Inflammatory macrophage treated with lipopolysaccharide for 4 hours (primary cell): ENCODE measurements at regions not wholly inside any gene's neighbourhood (a gene's known extent, or its start where the extent isn't known, plus 50 kb on each side); places are given as distances from the start of the nearest gene placed in this dataset.
"Not testable (repeated sequence)": the region's sequence is repeated elsewhere in the genome, so short reads cannot be mapped to it uniquely, and the experiment has no call there.

ENCODE experiments used
- DNase-seq: peaks from one replicate; pipeline ENCODE4 v3.0.0-alpha.2; 2020

DNA sequence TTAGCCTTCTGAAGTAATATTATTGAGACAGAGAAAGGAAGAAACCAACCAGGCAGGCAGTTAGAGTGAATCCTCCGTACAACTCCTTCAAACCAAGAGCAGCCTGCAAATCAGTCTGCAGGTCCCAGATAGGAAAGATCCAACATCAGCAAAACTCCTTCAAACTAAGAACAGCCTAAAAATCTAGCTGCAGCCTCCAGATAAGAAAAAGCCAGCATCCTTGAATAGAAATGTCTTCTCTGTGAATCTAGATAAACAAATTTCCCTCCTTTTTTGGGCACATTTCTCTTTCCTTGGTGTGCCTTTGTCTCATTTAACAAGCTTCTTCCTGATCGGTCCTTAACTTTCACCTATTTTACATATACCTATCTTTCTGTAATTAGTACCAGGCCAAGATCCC lies 1004.6 kb upstream of the TMEFF2 start:
- DNase-seq = no peak

DNA sequence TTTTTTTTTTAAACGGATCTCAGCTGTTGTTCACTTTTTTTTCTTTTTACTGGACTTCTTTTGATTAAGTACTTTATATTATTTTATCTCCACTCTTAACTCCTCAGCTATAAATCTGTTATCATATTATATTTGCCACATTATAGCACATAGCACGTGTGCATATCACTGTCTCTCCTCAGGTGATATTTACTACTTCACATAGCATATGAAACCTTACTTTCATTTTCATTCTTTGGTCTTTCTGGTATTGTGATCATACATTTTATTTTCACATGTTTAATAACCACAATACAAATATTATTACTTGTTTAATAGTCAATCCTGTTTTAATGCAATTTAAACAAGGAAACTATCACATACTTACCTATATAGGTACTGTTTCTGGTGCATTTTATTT lies 993.1 kb upstream of the TMEFF2 start:
- DNase-seq = no peak

DNA sequence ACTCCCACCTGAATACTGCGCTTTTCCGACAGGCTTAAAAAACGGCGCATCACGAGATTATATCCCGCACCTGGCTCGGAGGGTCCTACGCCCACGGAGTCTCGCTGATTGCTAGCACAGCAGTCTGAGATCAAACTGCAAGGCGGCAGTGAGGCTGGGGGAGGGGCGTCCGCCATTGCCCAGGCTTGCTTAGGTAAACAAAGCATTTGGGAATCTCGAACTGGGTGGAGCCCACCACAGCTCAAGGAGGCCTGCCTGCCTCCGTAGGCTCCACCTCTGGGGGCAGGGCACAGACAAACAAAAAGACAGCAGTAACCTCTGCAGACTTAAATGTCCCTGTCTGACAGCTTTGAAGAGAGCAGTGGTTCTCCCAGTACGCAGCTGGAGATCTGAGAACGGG lies 976.2 kb upstream of the TMEFF2 start:
- DNase-seq = not testable (repeated sequence)

DNA sequence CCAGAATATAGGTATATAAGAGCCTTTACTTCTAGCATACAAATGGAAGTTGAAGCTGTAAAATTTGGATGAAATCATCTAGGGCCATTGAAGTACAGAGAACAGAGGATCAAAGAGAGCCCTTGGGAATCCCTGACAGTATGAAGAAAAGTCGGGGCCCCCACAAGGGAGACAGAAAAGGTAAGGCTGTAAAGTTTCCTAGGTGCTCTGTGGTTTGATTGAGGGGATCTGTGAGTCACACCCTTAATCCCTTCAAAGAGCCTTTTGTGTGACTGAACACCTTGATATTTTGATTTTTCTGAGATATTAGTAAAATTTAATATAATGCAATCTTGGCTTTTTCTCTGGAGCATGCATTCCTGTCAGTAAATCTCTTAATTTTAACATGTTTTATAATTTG lies 961.7 kb upstream of the TMEFF2 start:
- no peak for DNase-seq

DNA sequence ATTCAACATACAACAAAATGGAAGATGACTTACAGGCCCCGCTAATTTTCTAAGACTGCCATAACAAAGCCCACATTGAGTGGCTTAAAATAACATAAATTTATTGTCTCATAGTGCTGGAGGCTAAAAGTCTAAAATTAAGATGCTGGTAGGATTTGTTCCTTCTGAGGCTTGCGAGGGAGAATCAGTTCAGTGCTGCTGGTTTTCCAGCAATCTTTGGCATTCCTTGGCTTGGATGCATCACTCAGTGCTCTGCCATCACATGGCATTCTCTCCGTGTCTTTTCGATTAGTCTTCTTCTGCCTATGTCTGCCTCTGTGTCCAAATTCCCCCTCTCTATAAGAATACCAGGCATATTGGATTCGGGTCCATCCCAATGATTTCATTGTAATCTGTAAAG lies 959.3 kb upstream of the TMEFF2 start:
- DNase-seq = no peak

DNA sequence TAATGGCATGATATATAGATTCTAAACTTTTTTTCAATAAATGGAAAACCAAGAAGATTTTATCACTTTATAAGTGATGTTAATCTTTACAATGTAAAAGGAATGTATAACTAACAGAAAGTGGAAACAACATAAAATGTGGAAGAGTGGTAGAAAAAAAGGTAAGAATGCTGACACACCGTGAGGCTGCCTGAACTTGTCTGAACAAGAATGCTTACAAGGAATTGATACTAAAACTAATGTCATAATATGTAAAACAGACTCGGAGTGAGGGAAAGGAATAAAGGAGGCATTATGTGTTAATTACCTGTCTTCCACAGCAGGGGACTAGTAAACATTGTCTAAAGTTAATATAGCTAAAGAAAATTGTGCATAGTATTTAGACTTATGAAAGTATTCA lies 958.8 kb upstream of the TMEFF2 start:
- no peak for DNase-seq

DNA sequence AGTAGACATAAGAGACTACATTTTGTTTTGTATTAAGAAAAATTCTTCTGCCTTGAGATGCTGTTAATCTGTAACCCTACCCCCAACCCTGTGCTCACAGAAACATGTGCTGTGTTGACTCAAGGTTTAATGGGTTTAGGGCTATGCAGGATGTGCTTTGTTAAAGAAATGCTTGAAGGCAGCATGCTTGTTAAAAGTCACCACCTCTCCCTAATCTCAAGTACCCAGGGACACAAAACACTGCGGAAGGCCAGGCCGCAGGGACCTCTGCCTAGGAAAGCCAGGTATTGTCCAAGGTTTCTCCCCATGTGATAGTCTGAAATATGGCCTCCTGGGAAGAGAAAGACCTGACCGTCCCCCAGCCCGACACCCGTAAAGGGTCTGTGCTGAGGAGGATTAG lies 947.7 kb upstream of the TMEFF2 start:
- not testable (repeated sequence) for DNase-seq

DNA sequence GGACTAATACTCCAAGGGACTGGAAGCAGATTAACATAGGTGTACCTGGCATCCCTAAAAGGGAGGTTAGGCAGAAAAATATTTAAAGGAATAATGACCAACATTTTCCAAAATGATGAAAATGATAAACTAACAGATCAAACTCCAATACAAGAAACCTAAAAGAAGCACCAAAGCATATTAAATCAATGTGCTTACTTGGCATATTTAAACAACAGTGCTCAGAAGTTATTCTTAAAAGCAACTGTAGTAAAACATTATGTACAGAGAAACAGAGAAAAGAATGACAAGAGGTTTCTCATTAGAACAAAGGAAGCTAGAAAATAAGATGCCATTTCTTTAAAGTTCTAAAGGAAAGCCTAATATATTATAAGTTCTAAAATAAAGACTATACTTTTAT lies 947.3 kb upstream of the TMEFF2 start:
- DNase-seq = no peak

DNA sequence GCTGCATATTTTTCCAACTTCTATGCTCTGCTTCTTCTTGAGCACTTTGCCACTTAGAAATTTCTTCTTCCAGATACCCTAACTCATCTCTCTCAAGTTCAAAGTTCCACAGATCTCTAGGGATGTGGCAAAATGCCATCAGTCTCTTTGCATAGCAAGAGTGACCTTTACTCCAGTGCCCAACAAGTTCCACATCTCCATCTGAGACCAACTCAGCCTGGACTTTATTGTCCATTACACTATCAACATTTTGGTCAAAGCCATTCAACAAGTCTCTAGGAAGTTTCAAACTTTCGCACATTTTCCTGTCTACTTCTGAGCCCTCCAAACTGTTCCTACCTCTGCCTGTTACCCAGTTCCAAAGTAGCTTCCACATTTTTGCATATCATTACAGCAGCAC lies 946.2 kb upstream of the TMEFF2 start:
- not testable (repeated sequence) for DNase-seq

DNA sequence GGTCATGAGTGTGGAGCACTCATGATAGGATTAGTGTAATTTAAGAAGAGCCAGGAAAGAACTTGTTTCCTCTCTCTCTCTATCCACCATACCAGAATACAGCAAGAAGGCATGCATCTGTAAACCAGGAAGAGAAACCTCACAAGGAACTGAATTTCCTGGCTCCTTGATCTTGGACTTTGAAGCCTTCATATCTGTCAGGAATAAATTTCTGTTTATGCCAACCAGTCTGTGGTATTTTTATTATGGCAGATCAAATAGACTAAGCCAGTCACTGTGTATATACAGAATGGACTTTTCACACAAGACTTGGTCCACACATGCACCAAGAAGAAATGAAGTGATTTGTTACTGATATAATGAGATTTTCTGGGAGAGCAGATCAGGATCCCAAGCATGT lies 930.1 kb upstream of the TMEFF2 start:
- no peak for DNase-seq

DNA sequence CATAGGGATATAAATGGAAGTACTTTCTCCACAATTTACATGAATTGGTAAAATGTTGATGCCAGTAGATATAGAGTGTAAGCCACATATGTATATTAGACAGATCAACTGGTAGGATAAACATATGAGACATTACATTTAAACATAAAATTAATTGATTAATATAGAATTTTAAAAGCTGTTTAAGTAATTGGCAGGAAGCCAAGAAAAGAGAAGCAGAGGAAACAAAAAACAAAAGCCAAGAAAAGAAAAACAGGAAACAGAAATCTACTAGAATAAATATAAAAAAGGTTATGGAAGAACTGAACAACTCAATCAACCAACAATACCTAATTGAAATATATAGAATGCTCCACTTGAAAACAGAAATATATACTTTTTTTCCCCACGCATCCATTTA lies 920.1 kb upstream of the TMEFF2 start:
- DNase-seq = no peak

DNA sequence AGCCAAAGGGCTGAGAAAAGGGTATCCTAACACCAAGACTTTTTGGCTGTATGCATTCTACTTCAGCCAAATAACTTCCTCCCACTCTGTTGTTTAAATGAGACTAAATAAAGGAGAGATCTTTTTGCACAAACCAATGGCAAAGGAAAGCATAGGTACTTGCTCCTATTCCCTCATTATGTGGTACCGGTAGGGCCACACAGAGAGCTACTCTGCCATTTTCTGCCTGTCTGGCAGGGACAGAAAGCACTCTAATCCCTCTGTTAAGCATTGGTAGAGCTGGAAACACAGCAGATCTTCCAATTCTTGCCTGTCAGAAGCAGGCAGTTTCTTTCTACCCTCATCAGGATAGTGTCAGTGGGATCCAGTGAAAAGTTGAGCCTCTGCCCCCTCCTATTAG lies 918.3 kb upstream of the TMEFF2 start:
- DNase-seq = no peak

DNA sequence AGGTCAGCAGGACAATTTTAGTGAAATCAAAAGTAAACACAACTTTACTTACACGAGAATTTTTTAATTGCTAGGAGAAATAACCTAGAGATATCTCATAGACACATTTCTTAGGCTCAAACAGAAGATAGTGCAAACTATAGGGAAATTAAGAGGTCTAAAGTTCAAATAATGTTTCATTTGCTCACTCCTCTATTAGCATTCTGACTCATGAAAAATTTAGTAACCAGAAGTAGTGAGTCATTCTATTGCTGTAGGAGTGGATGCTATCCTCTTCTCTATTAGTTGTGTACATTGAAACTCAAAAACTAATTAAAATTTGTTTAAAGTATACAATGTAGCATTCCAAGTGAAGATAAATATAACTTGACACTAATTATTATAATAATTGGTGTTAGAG lies 908.3 kb upstream of the TMEFF2 start:
- peak; percentile 61 for DNase-seq

DNA sequence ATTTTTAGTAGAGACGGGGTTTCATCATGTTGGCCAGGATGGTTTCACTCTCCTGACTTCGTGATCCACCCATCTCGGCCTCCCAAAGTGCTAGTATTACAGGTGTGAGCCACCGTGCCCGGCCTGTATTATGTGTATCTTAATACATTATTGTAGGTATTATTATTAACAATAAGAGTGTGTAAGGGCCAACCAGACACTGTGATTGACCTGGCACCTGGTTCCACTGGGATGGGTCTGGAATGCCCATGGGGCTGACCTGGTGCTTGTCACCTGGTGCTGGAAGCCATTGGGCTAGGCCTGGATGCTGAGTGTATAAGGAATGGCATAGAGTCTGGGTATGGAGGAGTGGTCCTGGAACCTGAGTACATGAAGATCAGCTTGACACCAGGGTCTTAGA lies 906.9 kb upstream of the TMEFF2 start:
- DNase-seq = no peak

DNA sequence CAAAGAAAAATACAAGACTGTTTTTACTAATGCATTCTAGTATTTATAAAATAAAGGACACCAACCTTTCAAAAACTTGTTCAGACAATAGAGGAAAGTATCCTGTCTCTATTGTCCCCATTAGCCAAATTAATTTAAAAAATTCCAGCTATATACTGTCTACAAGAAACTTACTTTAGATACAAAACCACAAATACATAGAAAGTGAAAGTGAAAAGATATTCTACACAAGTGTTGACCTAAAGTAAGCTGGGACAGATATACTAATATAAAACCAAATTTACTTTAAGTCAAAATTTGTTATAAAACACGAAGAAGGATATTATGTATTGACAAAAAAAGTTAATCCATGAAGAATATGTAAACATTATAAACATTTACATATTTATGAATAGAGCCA lies 893.3 kb upstream of the TMEFF2 start:
- DNase-seq = no peak

DNA sequence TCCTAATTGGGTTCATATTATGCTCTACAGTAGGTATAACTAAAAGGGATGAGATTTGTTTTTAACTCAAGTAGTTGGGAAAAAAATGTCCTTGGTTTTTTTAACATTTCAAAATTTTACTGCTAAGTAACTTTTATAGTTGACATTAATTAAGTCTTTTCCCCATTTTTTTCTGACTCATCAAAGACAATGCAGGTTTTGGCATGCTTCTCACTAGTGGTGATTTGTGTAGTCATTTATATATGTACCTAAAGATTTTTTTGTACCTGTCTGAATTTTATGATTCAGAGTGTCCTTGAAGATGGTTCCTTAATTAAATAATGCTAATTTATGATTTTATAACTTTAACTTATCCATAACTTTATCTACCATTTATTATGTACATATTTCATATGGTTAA lies 882.3 kb upstream of the TMEFF2 start:
- no peak for DNase-seq

DNA sequence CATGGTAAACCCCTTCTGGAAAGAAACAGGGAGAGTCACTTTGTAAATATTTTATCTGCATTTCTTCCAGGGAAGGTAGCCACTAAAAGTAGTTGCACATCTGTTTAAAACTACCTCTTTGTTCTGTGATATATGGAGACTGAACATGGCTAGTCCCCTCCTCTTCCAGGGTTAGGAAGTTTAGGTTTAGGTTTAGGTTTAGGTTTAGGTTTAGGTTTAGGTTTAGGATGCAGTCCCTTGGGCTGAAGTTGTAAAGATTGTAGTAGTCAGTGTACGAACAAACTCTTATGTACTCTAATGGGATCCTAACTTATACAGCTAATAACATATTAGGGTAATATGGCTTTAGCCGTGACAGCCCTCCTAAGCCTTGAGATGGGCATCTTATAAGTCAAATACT lies 880.2 kb upstream of the TMEFF2 start:
- DNase-seq = no peak

DNA sequence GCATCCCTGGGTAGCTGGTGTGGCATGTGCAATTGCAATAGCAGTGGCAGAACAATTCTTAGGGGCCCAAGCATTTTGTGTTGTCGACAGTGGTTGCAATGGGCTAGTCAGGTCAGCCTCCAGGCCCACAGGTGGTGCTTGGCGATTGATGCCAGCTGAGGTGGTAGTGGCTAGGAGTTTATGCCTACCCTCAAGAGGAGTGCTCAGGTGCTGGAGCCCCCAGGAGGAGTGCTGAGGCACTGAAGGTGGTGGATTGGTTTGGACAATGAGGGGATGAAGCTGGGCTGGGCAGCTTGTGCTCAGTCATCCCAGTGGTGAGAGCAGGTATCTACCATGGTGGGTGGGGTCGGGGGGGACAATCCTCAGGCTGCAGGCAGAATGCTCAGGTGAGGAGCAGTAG lies 877.9 kb upstream of the TMEFF2 start:
- DNase-seq = no peak

DNA sequence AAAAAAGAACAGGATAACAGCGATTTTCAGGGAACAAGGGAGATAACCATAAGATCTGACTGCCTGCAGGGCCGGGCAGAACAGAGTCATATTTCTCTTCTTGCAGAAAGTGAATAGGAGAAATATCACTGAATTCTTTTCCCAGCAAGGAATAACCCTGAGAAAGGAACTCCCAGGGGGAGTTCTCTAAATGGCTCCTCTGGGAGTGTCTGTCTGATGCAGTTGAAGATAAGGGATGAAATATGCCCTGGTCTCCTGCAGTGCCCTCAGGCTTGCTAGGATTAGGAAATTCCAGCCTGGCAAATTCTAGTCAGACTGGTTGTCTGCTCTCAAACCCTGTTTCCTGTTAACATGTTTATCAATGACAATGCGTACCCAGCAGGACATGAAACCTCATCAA lies 830.8 kb upstream of the TMEFF2 start:
- not testable (repeated sequence) for DNase-seq

DNA sequence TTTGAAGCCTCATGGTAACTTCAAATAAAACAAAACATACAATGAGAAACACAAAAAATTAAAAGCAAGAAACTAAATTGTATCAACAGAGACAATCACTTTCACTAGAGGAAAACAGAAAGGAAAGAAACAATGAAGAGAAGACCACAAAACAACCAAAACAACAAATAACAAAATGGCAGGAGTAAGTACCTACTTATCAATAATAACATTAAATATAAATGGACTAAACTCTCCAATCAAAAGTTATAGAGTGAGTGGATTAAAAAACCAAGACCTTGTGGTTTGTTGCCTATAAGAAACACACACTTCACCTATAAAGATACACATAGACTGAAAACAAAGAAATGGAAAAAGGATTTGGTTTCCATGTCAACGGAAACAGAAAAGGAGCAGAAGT lies 830.1 kb upstream of the TMEFF2 start:
- no peak for DNase-seq

DNA sequence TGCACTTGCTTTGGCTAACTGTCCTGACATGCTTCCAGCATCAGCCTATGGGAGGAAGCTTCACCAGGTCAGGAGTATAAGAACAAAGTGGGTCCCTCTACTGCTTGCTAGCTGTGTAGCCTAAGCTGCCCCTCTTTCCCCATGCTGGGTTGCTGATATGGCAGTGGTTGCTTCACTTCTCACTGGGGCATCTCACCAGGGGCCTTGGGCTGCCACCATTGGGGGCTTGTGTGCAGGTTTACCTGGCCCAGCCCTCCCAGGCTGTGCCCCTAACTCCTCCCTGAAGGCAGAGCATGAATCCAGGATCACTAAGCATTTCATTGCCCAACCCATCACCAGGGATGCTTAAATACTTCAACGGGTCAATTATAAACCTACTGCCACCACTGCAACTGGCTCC lies 817.1 kb upstream of the TMEFF2 start:
- no peak for DNase-seq

DNA sequence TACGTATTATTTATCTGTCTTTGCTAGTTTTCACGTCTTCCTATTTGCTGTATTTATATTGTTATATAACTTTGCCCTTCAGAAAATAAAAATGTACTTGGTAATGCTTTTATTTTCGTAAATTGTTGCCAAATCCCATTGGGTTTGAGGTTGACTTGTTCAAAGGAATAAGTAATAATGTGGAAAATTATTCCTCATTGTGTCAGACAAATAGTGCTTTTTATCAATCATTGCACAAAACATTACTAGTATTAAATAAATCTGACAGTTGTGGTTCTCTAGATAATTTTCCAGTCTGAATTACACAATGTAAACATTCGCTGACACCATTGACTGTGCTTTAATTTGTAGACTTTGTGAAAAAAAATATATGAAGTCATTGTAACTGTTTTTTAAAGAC lies 798.3 kb upstream of the TMEFF2 start:
- no peak for DNase-seq

DNA sequence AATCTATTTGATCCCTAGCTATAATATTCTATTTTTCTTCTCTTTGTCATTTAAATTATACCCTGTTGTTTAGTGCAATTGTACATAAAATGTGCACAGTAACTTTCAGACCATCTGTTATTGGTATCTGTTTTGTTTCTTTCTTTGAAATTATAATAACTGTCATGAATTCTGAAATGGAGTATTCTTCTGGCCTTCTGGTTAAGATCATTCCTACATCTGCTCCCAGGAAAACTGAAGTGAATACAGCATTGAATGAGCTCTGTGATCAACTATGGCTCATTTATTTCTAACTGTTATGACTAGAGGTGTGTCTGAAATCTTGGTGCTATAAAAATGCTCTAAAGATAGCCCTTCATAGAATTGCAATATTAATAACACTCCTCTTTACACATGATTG lies 788.4 kb upstream of the TMEFF2 start:
- no peak for DNase-seq

DNA sequence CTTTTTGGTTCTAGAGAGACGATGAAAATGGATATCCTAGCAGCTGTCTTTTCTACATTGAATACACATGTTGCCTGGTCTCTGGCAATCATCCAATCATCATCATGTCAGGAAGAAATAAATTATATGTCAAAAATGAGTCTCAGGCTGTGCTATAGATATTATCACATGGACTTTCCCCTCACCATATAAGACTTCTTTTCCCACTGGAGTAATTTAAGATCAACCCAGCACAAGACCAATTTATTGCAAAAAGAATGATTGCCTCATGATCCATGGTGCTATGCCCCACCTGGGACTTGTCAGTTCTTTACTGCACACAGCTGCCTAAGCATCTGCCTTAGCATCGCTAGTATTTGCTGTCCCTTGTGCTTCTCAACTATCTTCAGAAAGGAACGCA lies 783.7 kb upstream of the TMEFF2 start:
- no peak for DNase-seq

DNA sequence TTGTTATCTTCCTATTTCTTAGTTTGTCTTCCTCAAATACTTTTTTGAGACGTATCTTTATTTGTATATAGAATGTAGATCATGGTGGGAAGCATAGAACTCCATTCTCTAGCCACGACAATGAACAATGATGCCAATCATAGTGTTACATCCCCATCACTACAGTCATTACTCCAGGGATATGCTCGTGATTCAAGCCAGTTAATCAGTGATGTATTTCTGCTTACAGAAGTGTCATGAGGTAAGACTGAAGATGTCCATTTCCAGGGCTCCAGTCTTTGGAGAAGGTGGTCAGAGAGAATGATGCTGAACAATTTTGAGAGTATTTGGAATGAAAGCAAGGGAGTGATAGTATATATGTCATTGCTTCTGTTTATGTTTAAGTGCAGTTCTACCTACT lies 777.2 kb upstream of the TMEFF2 start:
- DNase-seq = no peak

DNA sequence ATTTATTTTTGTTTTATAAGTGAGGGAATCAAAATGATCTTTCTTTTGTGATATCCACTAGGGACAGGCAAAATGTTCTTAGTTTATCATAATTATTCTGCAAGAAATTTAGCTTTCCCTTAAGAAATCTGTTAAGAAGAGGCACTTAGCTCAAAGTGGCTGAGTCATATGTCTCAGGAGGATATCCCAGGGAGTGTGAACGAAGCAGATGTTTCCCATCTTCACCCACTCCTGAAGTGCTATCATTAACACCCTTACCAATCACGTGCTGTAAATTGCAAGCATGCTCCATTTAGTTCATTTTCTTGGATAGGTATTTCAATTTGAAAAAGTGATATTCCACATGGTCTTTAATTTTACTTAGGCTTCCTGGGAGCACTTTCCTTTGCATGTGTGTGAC lies 774.3 kb upstream of the TMEFF2 start:
- DNase-seq = no peak
